Smooth muscle cell (in vitro differentiated cells): ENCODE measurements at regions not wholly inside any gene's neighbourhood (a gene's known extent, or its start where the extent isn't known, plus 50 kb on each side); places are given as distances from the start of the nearest gene placed in this dataset.
"Not testable (repeated sequence)": the region's sequence is repeated elsewhere in the genome, so short reads cannot be mapped to it uniquely, and the experiment has no call there.

Experiments used
- DNase-seq: peaks from one replicate; lab custom pipeline; 2025; ENCODE audit not compliant: unreplicated experiment; lab: John Stamatoyannopoulos, UW
- H2AFZ ChIP-seq: fragments of 200-600 bp; sonication (generic); 2 replicates; pipeline ENCODE4 v1.6.0; 2016; ENCODE audit warnings: antibody characterized with exemption, low read depth, mild to moderate bottlenecking
- H3F3A ChIP-seq: fragments of 200-600 bp; sonication (generic); 2 replicates; pipeline ENCODE4 v1.6.0; 2017; ENCODE audit warnings: antibody characterized with exemption, low read depth
- H3K27ac ChIP-seq: fragments of 200-600 bp; sonication (generic); 2 replicates; pipeline ENCODE4 v1.5.1; 2016; ENCODE audit warnings: low read depth, mild to moderate bottlenecking
- H3K27me3 ChIP-seq: fragments of 200-600 bp; sonication (generic); 2 replicates; pipeline ENCODE4 v1.6.1; 2016; ENCODE audit warnings: low read depth, mild to moderate bottlenecking
- H3K36me3 ChIP-seq: fragments of 200-600 bp; sonication (generic); 2 replicates; pipeline ENCODE4 v1.5.1; 2016; ENCODE audit warnings: low read depth
- H3K4me1 ChIP-seq: fragments of 200-600 bp; sonication (generic); 2 replicates; pipeline ENCODE4 v1.5.1; 2016; ENCODE audit warnings: low read depth
- H3K4me2 ChIP-seq: fragments of 200-600 bp; sonication (generic); 2 replicates; pipeline ENCODE4 v1.6.0; 2016; ENCODE audit warnings: mild to moderate bottlenecking
- H3K4me3 ChIP-seq: fragments of 200-600 bp; sonication (generic); 2 replicates; pipeline ENCODE4 v1.5.1; 2016; ENCODE audit warnings: mild to moderate bottlenecking
- H3K79me2 ChIP-seq: fragments of 200-600 bp; sonication (generic); 2 replicates; pipeline ENCODE4 v1.6.0; 2016; ENCODE audit warnings: low read depth, mild to moderate bottlenecking
- H3K9ac ChIP-seq: fragments of 200-600 bp; sonication (generic); 2 replicates; pipeline ENCODE4 v1.6.0; 2016; ENCODE audit warnings: low read depth
- H3K9me3 ChIP-seq: fragments of 200-600 bp; sonication (generic); replicated peaks from 2 replicates; pipeline ENCODE4 v1.5.1; 2016; ENCODE audit warnings: low read depth
- H4K20me1 ChIP-seq: fragments of 200-600 bp; sonication (generic); 2 replicates; pipeline ENCODE4 v1.6.0; 2016; ENCODE audit warnings: low read depth
- CTCF ChIP-seq: fragments of 200-600 bp; sonication (generic); IDR thresholded peaks from 2 replicates; pipeline ENCODE4 v1.5.1; 2017; ENCODE audit warnings: borderline replicate concordance, mild to moderate bottlenecking, antibody characterized with exemption; ENCODE audit not compliant: insufficient read depth, poor library complexity, severe bottlenecking
- WGBS: methylation state at CpG from one replicate; pipeline ENCODE4 v1.1.7; 2016; ENCODE audit warnings: low lambda C conversion rate; 5-methylcytosine and 5-hydroxymethylcytosine counted together

GRCh38 chr22:22380098-22381030, 128.2 kb downstream of the ZNF280B start:
- Histone ChIP-seq H2AFZ (no peak overlapping the region), H3K9ac (no peak overlapping the region), H3K4me1 (no peaks in the 10 kb centered on the region), H3K4me2 (no peak overlapping the region), H3K9me3 (no peaks in the 10 kb centered on the region), H3F3A (no peaks in the 10 kb centered on the region), H4K20me1 (no peaks in the 10 kb centered on the region), H3K27ac (no peak overlapping the region), H3K36me3 (no peaks in the 10 kb centered on the region), H3K27me3 (peaks cover 85% of the 10 kb centered on the region), H3K4me3 (no peak overlapping the region), H3K79me2 (no peaks in the 10 kb centered on the region)
- no peak for DNase-seq
- 15% methylated on average over 9 of the region's 11 CpGs for WGBS
- peak; percentile 8 for TF ChIP-seq CTCF

GRCh38 chr22:22381292-22381691, 127.2 kb downstream of the ZNF280B start:
- DNase-seq, H3K79me2 ChIP-seq, H3K36me3 ChIP-seq, H3K9ac ChIP-seq, H2AFZ ChIP-seq, H3F3A ChIP-seq, H4K20me1 ChIP-seq, H3K9me3 ChIP-seq, H3K27ac ChIP-seq, H3K4me1 ChIP-seq, H3K4me3 ChIP-seq, H3K4me2 ChIP-seq: not testable (repeated sequence)
- H3K27me3 ChIP-seq, result peaks cover 88% of the 10 kb centered on the region
- WGBS, result 49% methylated on average over 2 of the region's 2 CpGs

GRCh38 chr22:22384267-22384666, 124.3 kb downstream of the ZNF280B start:
- Histone ChIP-seq H3K79me2 (no peaks in the 10 kb centered on the region), H3K9ac (no peak overlapping the region), H3K36me3 (no peaks in the 10 kb centered on the region), H2AFZ (no peak overlapping the region), H3K9me3 (no peaks in the 10 kb centered on the region), H3K27me3 (peaks cover 91% of the 10 kb centered on the region), H3F3A (no peaks in the 10 kb centered on the region), H3K4me1 (no peaks in the 10 kb centered on the region), H4K20me1 (no peaks in the 10 kb centered on the region), H3K4me2 (no peak overlapping the region), H3K27ac (no peak overlapping the region), H3K4me3 (no peak overlapping the region)
- no peak for TF ChIP-seq CTCF
- WGBS, result 33% methylated on average over 3 of the region's 3 CpGs
- DNase-seq, result no peak

GRCh38 chr22:22384668-22385244, 123.8 kb downstream of the ZNF280B start:
- Histone ChIP-seq H3K36me3 (no peaks in the 10 kb centered on the region), H3K4me3 (no peak overlapping the region), H3K27me3 (peaks cover 87% of the 10 kb centered on the region), H3K9ac (no peak overlapping the region), H3K27ac (no peak overlapping the region), H3K79me2 (no peaks in the 10 kb centered on the region), H3K4me1 (no peaks in the 10 kb centered on the region), H3F3A (no peaks in the 10 kb centered on the region), H3K4me2 (no peak overlapping the region), H2AFZ (no peak overlapping the region), H4K20me1 (no peaks in the 10 kb centered on the region), H3K9me3 (no peaks in the 10 kb centered on the region)
- DNase-seq, result no peak
- 79% methylated on average over 2 of the region's 2 CpGs for WGBS
- no peak for TF ChIP-seq CTCF
